ENCODE measurements at regions not wholly inside any gene's neighbourhood (a gene's known extent, or its start where the extent isn't known, plus 50 kb on each side); places are given as distances from the start of the nearest gene placed in this dataset.
A peak's percentile ranks its signal among the peaks of the same experiment; 100 is the strongest.
"Not testable (repeated sequence)": the region's sequence is repeated elsewhere in the genome, so short reads cannot be mapped to it uniquely, and the experiment has no call there.

DNA sequence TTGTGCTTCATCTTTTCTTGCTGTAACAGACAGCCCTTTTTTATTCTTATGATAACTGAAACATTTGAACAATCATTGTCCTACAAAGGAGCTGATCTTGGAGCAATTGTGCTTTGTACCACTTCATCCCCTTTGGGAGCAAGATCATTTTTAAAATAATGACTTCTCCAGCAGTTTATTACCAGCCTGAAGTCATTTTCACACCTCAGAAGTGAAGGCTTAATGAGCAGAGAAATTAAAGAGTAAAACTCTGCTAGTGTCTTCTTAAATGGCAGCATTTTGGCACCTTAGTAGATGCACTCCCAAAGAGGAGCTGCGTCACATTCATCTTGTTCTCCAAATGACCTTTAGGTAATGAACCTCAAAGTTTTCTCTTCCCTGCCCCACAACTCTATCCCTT is 439.6 kb upstream of the CAMK1G start:
- no peak for DNase-seq

DNA sequence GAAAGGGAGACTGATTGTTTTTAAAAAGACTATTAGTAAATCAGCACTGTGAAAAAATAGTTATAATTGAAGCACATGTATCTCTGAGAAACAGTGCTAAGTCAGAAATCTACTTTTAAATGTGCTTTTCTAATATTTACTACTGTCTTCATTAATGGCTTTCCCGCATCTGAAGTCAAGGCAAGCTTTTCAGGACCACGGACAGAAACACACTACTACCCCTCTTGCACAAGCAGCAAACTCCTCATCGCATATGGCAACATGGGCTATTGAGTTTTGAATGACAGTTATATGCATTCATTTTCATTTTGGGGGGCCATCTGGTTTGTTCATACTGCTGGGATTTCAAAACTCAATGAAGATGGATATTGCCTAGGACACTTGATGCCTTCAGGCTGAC is 433.4 kb upstream of the CAMK1G start:
- DNase-seq, result peak; percentile 43

DNA sequence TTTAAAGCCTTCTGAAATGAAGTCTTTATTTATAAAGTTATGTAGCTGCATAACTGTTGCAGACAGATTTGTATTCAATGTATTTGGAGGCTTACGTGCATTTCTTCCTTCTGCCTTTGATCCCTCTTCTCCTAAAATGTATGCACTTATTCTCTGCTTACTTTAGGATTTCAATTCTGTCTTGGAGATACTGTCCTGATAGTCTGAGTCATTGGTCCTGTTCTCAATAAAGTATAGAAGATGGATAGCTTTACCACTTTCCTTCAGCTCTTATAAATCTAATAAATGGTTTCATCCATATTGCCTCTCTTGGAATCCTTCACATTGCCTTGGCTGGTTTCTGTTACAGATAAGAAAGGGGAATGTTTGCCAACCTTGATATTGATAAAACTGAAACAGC is 430.1 kb upstream of the CAMK1G start:
- no peak for DNase-seq

DNA sequence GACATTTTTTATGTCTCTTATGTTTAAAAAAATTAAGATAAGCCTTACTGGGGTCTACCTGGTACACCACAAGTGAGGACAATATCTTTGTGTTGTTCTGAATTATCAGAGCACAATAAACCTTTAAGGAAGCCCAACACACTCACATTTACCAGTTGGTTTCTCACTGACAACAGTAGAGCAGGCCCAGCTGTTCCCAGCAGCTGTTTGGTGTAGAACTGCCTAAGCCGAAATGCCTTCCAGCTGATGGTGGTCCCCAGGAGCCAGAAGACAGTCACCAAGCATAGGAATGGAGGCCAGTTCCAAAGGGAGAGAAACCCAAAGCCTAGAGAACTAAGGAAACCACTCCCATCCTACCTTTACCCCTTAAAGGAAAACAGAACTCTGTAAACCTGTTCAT is 428.6 kb upstream of the CAMK1G start:
- peak; percentile 14 for DNase-seq

DNA sequence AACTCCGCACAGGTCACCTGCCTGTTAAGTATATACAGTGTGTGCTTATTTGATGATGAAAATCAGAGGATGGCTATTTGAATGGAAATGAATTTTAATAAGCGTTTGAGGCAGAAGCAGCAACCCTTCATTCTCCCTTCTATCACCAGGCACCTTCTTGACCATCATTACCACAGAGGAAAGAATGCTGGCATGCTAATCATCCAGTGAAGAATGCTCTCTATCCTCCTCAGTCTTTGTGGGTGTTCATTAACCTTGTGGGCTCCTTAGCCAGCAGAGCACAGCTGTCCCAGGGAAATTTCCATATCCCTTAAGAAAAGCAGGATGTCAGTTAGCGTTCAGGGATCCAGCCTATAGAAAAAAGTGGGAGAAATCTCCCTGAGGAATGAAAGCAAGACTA is 428.0 kb upstream of the CAMK1G start:
- no peak for DNase-seq

DNA sequence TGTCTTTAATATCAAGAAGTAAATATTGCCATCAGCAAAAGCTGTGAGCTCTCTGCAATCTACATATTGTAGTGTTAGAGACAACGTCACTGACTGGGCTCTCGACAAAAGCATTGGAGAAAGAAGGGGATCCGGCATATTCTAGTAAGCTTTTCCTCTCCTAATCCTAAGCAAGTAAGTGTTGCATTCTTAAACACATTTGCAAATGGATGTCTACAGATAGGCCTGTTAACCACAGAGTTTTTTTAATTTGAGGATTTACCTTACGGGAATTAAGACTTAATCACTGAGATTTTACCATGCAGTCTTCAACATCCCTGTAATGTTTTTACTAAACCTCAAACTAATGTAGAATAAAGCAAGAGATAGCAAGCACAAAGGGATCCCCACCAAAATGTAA is 426.5 kb upstream of the CAMK1G start:
- DNase-seq, result no peak

DNA sequence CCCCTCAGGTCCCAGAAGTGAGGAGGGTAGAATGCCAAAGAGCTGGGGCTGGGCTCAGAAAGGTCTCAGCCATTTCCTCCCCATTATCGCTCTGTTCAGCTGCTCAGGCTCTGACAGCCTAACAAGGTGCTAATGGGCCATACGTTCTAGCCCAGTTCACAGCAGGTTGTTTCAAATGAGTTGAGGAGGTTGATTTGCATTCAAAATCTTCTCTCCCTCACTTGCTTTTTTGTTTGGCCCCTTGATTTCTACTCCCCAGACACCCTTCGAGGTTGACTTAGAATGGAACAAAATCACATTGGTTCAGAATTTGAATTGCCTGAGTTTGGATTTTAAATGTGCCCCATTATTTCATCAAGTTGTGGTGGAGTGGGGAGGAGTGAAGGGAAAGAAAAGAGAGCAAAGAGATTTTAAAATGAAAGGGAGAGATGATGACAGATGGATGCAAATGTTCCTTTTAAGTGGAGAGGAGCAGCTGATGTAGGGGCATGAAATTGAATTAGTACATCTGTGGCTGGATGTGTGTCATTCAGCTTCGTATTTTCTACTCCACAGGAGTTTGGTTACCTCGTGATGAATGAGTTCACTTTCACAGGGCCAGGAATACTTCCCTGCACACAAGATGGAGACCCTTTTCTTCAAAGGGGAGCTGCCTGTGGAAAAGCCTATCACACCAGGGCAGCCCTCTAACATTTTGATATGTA is 425.8 kb upstream of the CAMK1G start:
- DNase-seq, result no peak

DNA sequence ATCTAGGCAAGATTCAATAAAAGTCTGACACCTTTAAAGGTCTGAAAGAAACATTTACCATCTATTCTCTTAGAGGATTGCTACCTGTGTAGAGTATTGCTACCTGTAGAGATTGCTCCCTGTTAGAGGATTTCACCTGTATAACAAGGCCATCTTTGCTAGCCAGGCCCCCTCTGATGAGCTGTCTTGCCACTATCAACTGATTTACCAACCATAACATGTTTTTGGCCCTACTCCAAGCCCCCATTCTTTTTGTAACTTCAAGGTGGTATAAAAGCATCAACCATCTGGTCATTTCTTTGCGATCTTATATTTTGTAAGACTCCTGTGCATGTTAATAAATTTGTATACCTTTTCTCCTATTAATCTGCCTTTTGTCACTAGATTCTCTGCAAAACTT is 424.7 kb upstream of the CAMK1G start:
- no peak for DNase-seq

DNA sequence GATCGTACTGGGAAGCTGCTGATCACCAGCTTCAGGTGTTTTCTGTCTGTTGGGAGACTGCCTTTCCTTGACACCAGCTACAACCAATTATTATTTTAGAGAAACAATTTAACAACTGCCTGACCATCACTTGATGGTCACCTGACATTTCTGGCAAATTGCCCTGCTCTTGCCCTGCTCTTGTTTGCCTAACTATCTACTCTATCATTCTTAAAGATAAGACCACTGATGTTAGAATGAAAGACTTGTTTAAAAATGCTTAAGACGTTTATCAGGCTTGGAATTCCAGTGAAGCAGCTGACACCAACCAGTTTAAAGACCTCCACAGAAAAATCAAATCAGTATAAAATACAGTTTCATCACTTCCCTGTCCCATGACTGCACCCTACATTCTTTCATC is 423.3 kb upstream of the CAMK1G start:
- DNase-seq, result no peak

DNA sequence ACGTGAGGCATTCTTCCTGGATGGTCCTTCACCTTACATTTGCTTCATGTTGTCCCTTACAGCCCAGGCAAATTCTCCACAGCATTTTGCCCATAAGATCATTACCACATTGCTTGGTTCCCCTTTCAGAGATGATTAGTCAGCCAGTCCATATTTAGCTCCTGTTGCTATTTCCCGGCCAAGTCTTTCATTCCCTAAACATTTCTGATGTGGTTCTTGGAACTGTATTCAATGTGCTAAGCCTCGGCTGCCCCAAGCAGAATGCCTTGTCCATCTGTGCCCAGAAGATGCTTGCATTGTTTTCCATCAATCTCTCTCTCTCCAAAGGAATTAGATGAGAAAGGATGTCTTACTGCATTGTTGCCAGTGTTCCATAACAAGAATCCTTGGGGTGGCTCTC is 420.9 kb upstream of the CAMK1G start:
- no peak for DNase-seq

DNA sequence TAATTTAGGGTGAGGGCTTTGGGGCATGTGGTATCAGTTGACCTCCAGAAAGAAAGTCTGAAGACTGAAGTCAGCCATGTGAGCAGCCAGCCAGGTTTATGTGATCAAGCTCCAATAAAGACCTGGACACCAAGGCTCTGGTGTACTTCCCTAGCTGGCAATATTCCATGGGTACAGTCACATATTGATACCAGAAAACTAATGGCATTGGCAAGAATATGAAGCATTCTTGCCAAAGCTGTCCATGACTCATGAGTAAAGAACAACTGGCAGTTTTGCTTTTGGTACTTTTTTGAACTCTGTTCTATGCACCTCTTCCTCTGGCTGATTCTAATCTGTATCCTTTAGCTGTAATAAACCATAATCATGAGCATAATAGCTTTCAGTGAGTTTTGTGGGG is 415.3 kb upstream of the CAMK1G start:
- no peak for DNase-seq

DNA sequence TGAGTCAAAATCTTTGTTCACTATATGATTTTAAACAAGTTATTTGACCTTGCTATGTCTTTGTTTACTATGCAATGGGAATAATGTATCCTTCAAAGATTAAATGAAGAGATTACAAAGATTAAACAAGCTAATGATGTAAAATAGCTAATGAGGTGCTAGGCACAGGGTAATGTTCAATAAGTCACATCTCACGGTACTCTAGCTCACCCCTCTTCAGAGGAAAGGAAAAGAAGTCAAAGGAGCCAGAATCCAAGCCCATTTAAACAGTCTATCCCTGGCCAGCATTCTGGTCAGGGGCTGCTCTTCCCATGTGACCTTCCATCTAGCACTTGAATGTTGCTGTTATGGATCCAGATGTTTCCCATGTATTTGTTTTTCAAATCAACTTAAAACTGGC is 412.4 kb upstream of the CAMK1G start:
- DNase-seq, result no peak

DNA sequence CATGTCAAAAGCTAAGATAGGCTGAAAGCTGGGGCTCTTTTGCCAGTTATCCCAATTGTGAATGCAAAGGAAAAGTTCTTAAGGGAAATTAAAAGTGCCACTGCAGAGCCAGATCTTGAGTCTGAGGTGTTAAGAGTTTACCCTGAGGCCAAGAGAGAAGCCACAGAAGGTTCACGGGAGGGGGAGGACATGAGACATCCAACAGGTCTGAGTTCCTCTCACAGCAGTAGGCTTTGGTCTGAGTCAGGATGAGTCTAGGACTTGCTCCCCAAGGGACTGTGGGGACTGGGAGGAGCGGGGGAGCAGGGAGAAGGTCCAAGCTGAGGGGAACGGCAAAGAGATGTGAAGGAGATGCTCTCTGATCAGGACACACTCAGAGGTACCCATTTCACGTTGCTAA is 411.2 kb upstream of the CAMK1G start:
- DNase-seq, result no peak

DNA sequence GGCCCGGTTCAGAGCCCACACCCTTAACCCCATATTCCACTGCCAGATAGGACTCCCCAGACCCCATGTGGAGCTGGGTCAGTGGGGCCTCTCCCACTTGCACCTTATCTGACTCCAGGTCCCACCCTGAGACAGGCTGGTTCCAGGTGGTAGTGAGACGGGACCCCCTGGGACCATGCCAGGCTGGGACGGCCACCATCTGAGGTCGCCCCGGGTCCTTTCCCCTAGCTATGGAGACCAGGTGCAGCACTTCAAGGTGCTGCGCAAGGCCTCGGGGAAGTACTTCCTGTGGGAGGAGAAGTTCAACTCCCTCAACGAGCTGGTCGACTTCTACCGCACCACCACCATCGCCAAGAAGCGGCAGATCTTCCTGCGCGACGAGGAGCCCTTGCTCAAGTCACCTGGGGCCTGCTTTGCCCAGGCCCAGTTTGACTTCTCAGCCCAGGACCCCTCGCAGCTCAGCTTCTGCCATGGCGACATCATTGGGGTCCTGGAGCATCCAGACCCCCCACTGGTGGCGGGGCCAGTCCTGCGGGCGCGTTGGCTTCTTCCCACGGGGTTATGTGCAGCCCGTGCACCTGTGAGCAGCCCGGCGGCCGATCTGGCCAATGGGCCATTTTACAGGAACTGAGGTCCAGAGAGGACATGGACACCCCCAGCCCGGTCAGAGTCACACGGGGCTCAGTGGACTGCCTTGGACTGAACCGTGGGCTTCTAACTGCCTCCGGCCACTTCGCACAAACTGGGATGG is 410.5 kb upstream of the CAMK1G start:
- not testable (repeated sequence) for DNase-seq

DNA sequence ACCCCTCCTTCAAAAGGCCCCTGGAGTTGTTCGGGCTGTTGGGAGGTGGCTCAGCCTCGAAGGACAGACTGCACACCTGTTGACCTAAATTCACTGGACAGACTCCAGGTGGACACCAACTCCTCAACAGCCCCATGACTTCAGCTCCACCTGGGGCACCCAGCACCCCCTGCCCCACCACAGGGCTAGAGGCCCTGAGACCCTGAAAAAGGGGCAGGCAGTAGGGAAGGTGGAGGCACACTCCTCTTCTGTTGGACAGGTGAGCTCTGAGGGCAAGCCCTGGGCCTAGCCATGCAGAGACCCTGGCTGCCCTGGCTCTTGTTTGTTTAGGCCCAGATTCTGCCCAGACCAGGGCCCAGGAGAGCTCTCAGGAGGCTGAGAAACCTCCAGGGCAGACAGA is 409.7 kb upstream of the CAMK1G start:
- not testable (repeated sequence) for DNase-seq

DNA sequence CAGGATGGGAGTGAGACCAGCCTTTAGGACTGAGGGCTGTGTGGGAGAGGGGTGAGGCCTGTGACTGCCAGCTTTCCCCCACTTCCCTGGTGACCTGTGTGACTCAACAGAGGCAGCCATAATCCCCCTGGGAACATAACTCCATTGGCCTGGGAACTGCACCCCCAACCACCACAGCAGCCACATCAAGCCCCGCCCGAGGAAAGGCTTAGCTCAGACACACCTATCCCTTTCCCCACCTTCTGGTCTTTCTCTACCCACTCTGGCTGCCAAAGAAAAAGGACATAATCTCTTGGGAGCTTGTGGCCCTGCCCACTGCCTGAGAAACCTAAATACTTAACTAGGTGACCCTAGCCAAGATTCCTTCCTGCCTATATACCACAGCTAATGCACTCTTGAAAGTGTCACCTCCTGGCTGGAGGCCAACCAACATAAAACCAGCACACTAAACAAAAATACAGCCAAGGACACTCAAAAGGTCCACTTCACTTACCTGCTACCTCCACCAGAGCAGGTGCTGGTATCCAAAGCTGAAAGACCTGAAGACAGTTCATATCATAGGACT is 406.6 kb upstream of the CAMK1G start:
- no peak for DNase-seq

DNA sequence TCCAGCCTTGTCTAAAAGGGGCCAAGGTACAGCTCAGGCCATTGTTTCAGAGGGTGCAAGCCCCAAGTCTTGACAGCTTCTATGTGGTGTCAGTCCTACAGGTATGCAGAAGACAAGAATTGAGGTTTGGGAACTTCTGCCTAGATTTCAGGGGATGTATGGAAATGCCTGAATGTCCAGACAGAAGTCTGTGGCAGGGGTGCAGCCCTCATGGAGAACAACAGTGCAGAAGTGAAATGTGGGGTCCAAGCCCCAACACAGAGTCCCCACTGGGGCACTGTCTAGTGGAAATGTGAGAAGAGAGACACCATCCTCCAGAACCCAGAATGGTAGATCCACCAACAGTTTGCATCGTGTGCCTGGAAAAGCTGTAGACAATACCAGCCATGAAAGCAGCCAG is 400.3 kb upstream of the CAMK1G start:
- no peak for DNase-seq

DNA sequence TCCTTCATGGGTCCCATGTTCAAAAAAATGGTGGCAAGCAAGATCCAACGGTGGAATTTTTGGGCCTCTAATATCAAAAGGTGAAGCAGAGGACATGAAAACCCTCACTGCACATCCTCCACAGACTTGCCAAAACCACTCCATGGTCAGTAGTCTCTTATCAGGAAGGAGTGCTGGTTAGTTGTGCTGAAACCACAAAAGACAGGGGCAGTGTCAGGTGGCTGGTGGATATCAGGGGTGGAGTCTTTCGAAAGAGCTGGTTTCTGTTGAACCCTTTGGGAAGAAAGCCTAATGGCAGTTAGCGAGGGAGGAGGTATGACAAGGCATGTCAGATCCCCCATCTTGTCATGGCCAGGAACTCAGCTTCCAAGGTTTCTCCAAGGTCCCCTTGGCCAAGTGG is 395.9 kb upstream of the CAMK1G start:
- DNase-seq, result no peak

DNA sequence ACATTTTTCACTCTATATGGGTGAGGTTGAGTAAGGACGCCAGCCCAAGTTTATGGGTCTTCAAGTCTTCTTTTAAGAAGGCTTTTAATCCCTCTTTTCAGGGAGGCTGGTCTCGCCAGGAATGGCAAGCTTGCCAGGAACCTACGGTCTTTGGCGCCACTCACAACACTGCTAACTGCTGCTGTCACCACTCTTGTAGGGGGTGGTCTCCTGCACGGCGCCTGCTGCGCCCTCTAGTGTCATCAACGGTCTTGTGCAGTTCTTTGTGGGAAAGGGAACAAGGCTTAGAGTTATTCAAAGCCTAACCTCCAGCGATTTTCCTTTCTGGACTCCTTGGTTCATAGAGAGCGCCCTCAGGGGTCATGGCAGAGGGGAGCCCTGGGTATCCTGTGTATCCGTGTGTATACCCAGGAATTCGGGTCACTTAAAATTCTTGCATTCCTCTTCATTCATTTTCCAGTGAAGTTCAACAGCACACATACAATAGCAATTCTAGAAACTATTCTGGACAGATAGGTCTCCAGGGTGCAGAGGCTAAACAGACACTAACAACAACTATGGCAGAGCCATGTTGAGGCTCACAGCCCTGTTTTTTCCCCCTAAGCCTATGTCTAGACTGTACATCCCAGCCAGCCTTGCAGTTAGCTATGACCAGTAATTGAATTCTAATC is 392.8 kb upstream of the CAMK1G start:
- DNase-seq, result peak; percentile 14

DNA sequence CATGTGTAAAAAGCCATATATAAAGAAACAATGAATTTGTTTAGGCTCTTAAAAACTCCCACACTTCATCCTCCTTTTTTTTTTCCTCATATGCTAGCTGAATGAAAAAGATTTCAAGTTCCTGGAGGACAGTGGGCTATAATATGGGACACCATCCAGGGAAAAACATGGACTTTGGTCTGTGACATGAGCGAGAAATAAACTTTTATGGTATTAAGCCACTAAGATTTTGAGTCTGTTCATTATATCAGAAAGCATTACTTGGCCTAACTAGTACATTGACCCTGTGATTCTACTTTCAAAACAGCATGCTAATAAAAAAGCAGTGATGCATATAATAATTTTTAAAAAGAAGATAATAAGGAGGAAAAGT is 392.3 kb upstream of the CAMK1G start:
- DNase-seq, result no peak

DNA sequence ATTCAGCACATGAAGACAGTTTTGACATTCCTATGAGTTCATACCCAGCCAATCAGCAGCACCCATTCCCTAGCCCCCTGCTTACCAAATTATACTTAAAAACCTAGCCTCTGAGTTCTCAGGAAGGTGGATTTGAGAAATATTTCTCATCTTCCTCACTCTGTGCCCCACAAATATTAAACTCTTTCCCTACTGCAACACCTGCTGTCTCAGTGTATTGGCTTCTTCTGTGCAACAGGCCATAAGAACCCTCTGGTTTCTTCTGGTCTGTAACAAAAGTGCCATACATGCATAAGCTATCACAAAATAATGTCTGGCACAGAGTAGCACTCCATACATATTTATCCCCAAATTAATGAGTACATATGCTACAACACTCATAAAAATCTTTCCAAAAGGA is 387.4 kb upstream of the CAMK1G start:
- DNase-seq, result no peak

DNA sequence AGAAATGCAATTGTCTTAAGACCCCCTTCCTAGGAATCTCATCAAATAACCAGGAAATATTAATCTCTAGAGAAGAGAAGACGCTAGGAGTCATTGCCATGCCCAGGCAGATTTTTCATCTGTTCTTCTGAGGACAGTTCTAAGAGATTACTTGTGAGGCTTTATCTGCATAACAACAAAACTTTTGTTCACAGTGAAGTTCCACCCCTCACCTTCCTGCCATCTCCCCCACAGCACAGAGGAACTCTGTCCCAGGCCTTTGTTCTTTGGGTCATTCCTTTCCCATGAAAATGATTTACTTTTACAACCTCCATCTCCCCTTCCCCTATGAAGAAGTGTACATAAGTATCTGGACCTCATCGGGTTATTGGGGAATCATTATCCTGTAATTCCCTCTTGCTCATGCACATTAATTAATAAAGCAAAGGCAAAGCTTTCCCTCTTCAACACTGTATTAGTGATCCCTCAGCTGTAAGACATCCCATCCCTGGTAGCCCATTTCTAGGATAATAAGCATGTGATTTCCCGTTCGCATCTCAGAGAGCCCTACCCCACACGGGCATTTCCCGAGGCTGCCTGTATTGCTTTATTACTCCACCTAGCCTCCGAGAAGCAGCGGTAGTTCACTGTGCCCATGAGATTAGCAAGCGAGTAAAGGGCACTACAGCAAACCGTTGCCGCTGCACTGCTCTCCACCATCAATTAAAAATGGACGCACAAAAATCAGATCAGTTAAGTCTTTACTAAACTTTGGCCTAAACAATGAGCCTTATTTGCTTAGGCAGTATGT is 384.4 kb upstream of the CAMK1G start:
- no peak for DNase-seq

DNA sequence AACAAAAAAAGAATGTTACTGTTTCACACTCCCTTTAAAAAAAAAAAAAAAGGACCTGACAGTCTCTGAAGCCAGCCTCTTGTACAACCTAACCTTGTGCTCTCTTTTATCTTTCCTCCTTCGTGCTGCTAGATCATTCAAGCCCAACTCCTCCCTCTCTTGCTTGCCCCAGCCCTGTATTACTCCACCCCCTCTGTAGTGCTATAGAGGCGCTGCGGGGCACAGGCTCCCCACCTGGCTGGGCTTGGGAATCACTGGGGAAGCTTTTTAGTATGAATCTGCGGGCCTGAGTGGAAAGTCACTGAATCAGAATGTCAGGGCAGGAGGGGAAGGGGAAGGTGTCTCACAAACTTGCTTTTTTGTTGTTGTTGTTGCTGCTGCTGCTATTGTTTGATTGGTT is 383.7 kb upstream of the CAMK1G start:
- DNase-seq, result no peak
